HL-60 (cell line): ENCODE measurements at regions not wholly inside any gene's neighbourhood (a gene's known extent, or its start where the extent isn't known, plus 50 kb on each side); places are given as distances from the start of the nearest gene placed in this dataset.

Experiments
- DNase-seq, 2 experiments: peaks; one replicate each; pipeline ENCODE4 v3.0.0-alpha.2; 2010 to 2020; ENCODE audit warnings: low read depth in 1 of 2, low spot score in 1 of 2
- H3K27ac ChIP-seq: fragments of 250-450 bp; sonication (Bioruptor Pico); replicated peaks from 2 replicates; pipeline ENCODE4 v1.5.1; 2020; ENCODE audit warnings: mild to moderate bottlenecking, moderate library complexity
- H3K27me3 ChIP-seq: fragments of 250-450 bp; sonication (Bioruptor Pico); 2 replicates; pipeline ENCODE4 v1.5.1; 2021; ENCODE audit warnings: mild to moderate bottlenecking, moderate library complexity; ENCODE audit not compliant: insufficient read depth, poor library complexity, severe bottlenecking
- H3K4me3 ChIP-seq: replicated peaks from 2 replicates; pipeline ENCODE4 v1.5.1; 2011; ENCODE audit warnings: mild to moderate bottlenecking, control low read depth, low read length; ENCODE audit not compliant: insufficient read depth
- CTCF ChIP-seq: IDR thresholded peaks from one replicate; pipeline ENCODE4 v1.5.1; 2011; ENCODE audit warnings: low read length, control low read depth, inconsistent platforms; ENCODE audit not compliant: insufficient read depth
- GABPA ChIP-seq: IDR thresholded peaks from 2 replicates; pipeline ENCODE4 v1.6.1; 2012; ENCODE audit warnings: low read depth
- POLR2AphosphoS5 ChIP-seq: IDR thresholded peaks from 2 replicates; pipeline ENCODE4 v1.6.1; 2012; ENCODE audit warnings: low read depth
- REST ChIP-seq: IDR thresholded peaks from 2 replicates; pipeline ENCODE4 v1.6.1; 2012; ENCODE audit warnings: low read depth; ENCODE audit not compliant: insufficient replicate concordance
- SPI1 ChIP-seq: IDR thresholded peaks from 2 replicates; pipeline ENCODE4 v1.6.1; 2012; ENCODE audit warnings: low read depth, mild to moderate bottlenecking, borderline replicate concordance

GRCh38 chr2:195382186-195382585, 274.8 kb upstream of the SLC39A10 start:
- H3K27ac ChIP-seq = no peak overlapping the region
- H3K27me3 ChIP-seq = no peaks in the 10 kb centered on the region
- TF ChIP-seq SPI1 (0 out of 2 replicates have a peak, but pooled peaks have one; percentile 10), POLR2AphosphoS5 (no peak)
- peak; percentile 35 to 39 for DNase-seq
- no peak overlapping the region for H3K4me3 ChIP-seq

- Histone ChIP-seq H3K4me3 (no peak overlapping the region), H3K27me3 (no peaks in the 10 kb centered on the region), H3K27ac (no peak overlapping the region)
- DNase-seq = no peak
- TF ChIP-seq CTCF = no peak
- no peak for TF ChIP-seq REST
- TF ChIP-seq SPI1 = no peak
- no peak for TF ChIP-seq GABPA
- no peak for TF ChIP-seq POLR2AphosphoS5
These were observed 286.7 kb upstream of the SLC39A10 start for GRCh38 chr2:195370167-195370943.

GRCh38 chr2:195369218-195369587, 287.8 kb upstream of the SLC39A10 start:
- TF ChIP-seq GABPA = no peak
- TF ChIP-seq SPI1 = no peak
- TF ChIP-seq CTCF = no peak
- no peak for TF ChIP-seq REST
- TF ChIP-seq POLR2AphosphoS5 = no peak
- no peak overlapping the region for H3K27ac ChIP-seq
- no peak overlapping the region for H3K4me3 ChIP-seq
- H3K27me3 ChIP-seq = no peaks in the 10 kb centered on the region
- DNase-seq = no peak

- no peak for DNase-seq
- Histone ChIP-seq H3K4me3 (no peak overlapping the region), H3K27ac (no peak overlapping the region), H3K27me3 (no peaks in the 10 kb centered on the region)
- TF ChIP-seq POLR2AphosphoS5 = no peak
- no peak for TF ChIP-seq REST
- TF ChIP-seq CTCF = no peak
- no peak for TF ChIP-seq GABPA
- TF ChIP-seq SPI1 = no peak
These were observed 288.5 kb upstream of the SLC39A10 start for GRCh38 chr2:195368249-195369217.
